Mesenchymal stem cell (in vitro differentiated cells and primary cell): ENCODE measurements at regions not wholly inside any gene's neighbourhood (a gene's known extent, or its start where the extent isn't known, plus 50 kb on each side); places are given as distances from the start of the nearest gene placed in this dataset.
A peak's percentile ranks its signal among the peaks of the same experiment; 100 is the strongest.
"Not testable (repeated sequence)": the region's sequence is repeated elsewhere in the genome, so short reads cannot be mapped to it uniquely, and the experiment has no call there.

Experiments used
- DNase-seq: peaks from one replicate; pipeline ENCODE4 v3.0.0-alpha.2; 2013
- H2AFZ ChIP-seq: one replicate; pipeline ENCODE4 v1.6.1; 2013; ENCODE audit warnings: low read depth, mild to moderate bottlenecking, control low read depth, inconsistent platforms, low read length, moderate library complexity
- H2AK5ac ChIP-seq: 2 replicates; pipeline ENCODE4 v1.6.1; 2013; ENCODE audit warnings: low read length, moderate library complexity, mild to moderate bottlenecking, inconsistent platforms; ENCODE audit not compliant: severe bottlenecking
- H2BK120ac ChIP-seq: one replicate; pipeline ENCODE4 v1.6.1; 2013; ENCODE audit warnings: low read depth, mild to moderate bottlenecking, inconsistent platforms, low read length, moderate library complexity
- H2BK12ac ChIP-seq, 2 experiments: one replicate each; pipeline ENCODE4 v1.6.1; 2013; ENCODE audit warnings: inconsistent platforms in 2 of 2, low read length in 2 of 2, mild to moderate bottlenecking in 2 of 2, moderate library complexity in 2 of 2, control low read depth in 1 of 2
- H2BK15ac ChIP-seq: one replicate; pipeline ENCODE4 v1.6.1; 2013; ENCODE audit warnings: mild to moderate bottlenecking, low read depth, inconsistent platforms; ENCODE audit not compliant: poor library complexity, severe bottlenecking
- H2BK5ac ChIP-seq: 2 replicates; pipeline ENCODE4 v1.6.1; 2013; ENCODE audit warnings: low read depth, mild to moderate bottlenecking, low read length, control low read depth, inconsistent platforms; ENCODE audit not compliant: poor library complexity, severe bottlenecking
- H3K14ac ChIP-seq, 2 experiments: one replicate each; pipeline ENCODE4 v1.6.1; 2013; ENCODE audit warnings: inconsistent platforms in 2 of 2, low read length in 2 of 2, control low read depth in 1 of 2, mild to moderate bottlenecking in 1 of 2, moderate library complexity in 1 of 2
- H3K18ac ChIP-seq, 2 experiments: one replicate each; pipeline ENCODE4 v1.6.1; 2013; ENCODE audit warnings: inconsistent platforms in 2 of 2, low read length in 2 of 2, control low read depth in 1 of 2, low read depth in 1 of 2, mild to moderate bottlenecking in 1 of 2
- H3K23ac ChIP-seq, 2 experiments: one replicate each; pipeline ENCODE4 v1.6.1; 2013; ENCODE audit warnings: inconsistent platforms in 2 of 2, low read length in 2 of 2, mild to moderate bottlenecking in 2 of 2, moderate library complexity in 2 of 2, control low read depth in 1 of 2
- H3K27ac ChIP-seq: 2 replicates; pipeline ENCODE4 v1.5.1; 2013; ENCODE audit warnings: mild to moderate bottlenecking, moderate library complexity, low read length, control low read depth, inconsistent platforms; ENCODE audit not compliant: poor library complexity, severe bottlenecking
- H3K27me3 ChIP-seq, 2 experiments: 2 replicates each; pipeline versions ENCODE4 v1.6.1 to v1.7.0; 2013; ENCODE audit warnings: low read length in 2 of 2, mild to moderate bottlenecking in 2 of 2, moderate library complexity in 2 of 2, control low read depth in 1 of 2, inconsistent platforms in 1 of 2; ENCODE audit not compliant: control insufficient read depth in 1 of 2, insufficient read depth in 1 of 2
- H3K36me3 ChIP-seq, 2 experiments: 2 replicates each; pipeline versions ENCODE4 v1.6.1 to v1.7.0; 2013; ENCODE audit warnings: low read length in 2 of 2, control low read depth in 1 of 2, inconsistent platforms in 1 of 2, low read depth in 1 of 2, mild to moderate bottlenecking in 1 of 2; ENCODE audit not compliant: insufficient read depth in 2 of 2, control insufficient read depth in 1 of 2
- H3K4ac ChIP-seq, 2 experiments: one replicate each; pipeline ENCODE4 v1.6.1; 2013; ENCODE audit warnings: inconsistent platforms in 2 of 2, low read length in 2 of 2, mild to moderate bottlenecking in 2 of 2, moderate library complexity in 2 of 2, control low read depth in 1 of 2, low read depth in 1 of 2
- H3K4me1 ChIP-seq: 2 replicates; pipeline ENCODE4 v1.6.1; 2013; ENCODE audit warnings: low read depth, low read length, control low read depth; ENCODE audit not compliant: control insufficient read depth, insufficient read depth
- H3K4me2 ChIP-seq: 2 replicates; pipeline ENCODE4 v1.6.1; 2013; ENCODE audit warnings: low read length, mild to moderate bottlenecking, inconsistent platforms; ENCODE audit not compliant: poor library complexity, severe bottlenecking
- H3K4me3 ChIP-seq, 2 experiments: 2 replicates each; pipeline versions ENCODE4 v1.5.1 to v1.7.0; 2013; ENCODE audit warnings: low read length in 2 of 2, mild to moderate bottlenecking in 2 of 2, control low read depth in 1 of 2, low read depth in 1 of 2; ENCODE audit not compliant: insufficient read depth in 1 of 2
- H3K79me1 ChIP-seq: replicated peaks from 2 replicates; pipeline ENCODE4 v1.6.1; 2013; ENCODE audit warnings: mild to moderate bottlenecking, control low read depth, low read length, inconsistent platforms; ENCODE audit not compliant: poor library complexity, severe bottlenecking
- H3K9ac ChIP-seq: 2 replicates; pipeline ENCODE4 v1.7.0; 2013; ENCODE audit warnings: mild to moderate bottlenecking, low read length, moderate library complexity
- H3K9me3 ChIP-seq: 2 replicates; pipeline ENCODE4 v1.7.0; 2013; ENCODE audit warnings: mild to moderate bottlenecking, low read length; ENCODE audit not compliant: control insufficient read depth
- H4K8ac ChIP-seq: one replicate; pipeline ENCODE4 v1.6.1; 2013; ENCODE audit warnings: inconsistent platforms, mild to moderate bottlenecking, low read length, moderate library complexity
- H4K91ac ChIP-seq: one replicate; pipeline ENCODE4 v1.6.1; 2013; ENCODE audit warnings: mild to moderate bottlenecking, low read length, inconsistent platforms
- WGBS: methylation state at CpG from one replicate; pipeline ENCODE4 v1.1.7; 2013; ENCODE audit warnings: mixed read lengths; 5-methylcytosine and 5-hydroxymethylcytosine counted together

DNA sequence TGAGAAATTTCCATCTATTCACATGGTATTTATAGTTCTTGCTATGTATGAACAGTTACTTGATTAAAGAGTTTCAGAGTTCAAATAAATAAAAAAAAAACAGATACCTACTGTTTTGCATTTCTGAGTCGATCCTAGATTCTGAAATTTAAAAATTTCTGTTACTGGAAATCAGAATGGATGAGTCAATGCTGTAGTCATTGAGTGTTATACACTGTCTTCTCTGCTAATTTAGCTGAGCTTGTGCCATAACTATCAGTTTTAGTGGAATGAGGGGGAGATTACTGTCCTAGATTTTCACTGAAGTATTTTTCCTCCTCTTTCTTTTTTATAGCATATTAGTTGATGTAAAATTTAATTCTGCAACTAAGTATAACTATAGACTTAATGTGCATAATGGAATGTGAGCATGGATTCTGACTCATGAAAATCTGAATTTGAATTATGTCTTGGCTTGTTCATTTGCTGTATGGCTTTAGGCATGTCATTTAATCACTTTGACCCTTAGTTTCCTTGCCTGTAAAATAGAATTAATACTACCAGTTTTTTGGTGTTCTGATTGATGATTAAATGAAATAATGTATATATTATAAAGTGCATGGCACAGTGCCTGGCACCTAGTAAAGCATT, 581.5 kb upstream of the CHD1 start:
- H2BK120ac ChIP-seq, H3K23ac ChIP-seq, DNase-seq, H3K4ac ChIP-seq, H3K9ac ChIP-seq, H2BK12ac ChIP-seq, H3K14ac ChIP-seq, H2AK5ac ChIP-seq, H4K91ac ChIP-seq, H2BK5ac ChIP-seq, H3K4me3 ChIP-seq, H3K27me3 ChIP-seq, H3K9me3 ChIP-seq, H3K36me3 ChIP-seq, H2BK15ac ChIP-seq, H3K4me1 ChIP-seq, H4K8ac ChIP-seq, H3K27ac ChIP-seq, H3K79me1 ChIP-seq, H3K4me2 ChIP-seq, H2AFZ ChIP-seq, H3K18ac ChIP-seq: not testable (repeated sequence)
- WGBS: 38% methylated on average over 1 of the region's 1 CpG

DNA sequence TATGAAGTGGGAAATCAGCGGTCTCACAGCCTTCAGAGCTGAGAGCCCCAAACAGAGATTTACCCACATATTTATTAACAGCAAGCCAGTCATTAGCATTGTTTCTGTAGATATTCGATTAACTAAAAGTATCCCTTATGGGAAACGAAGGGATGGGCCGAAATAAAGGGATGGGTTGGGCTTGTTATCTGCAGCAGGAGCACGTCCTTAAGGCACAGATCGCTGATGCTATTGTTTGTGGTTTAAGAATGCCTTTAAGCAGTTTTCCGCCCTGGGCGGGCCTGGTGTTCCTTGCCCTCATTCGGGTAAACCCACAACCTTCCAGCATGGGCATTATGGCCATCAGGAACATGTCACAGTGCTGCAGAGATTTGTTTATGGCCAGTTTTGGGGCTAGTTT, 580.3 kb upstream of the CHD1 start:
- not testable (repeated sequence) for H2BK15ac ChIP-seq, H3K14ac ChIP-seq, H3K27me3 ChIP-seq, H2AK5ac ChIP-seq, H3K4ac ChIP-seq, H3K4me3 ChIP-seq, H3K79me1 ChIP-seq, H3K27ac ChIP-seq, H3K36me3 ChIP-seq, H3K4me2 ChIP-seq, H3K9me3 ChIP-seq, H3K23ac ChIP-seq, H2AFZ ChIP-seq, H2BK12ac ChIP-seq, H4K91ac ChIP-seq, H3K4me1 ChIP-seq, H4K8ac ChIP-seq, H2BK5ac ChIP-seq, H2BK120ac ChIP-seq, DNase-seq, H3K9ac ChIP-seq, H3K18ac ChIP-seq
- 72% methylated on average over 8 of the region's 9 CpGs for WGBS

DNA sequence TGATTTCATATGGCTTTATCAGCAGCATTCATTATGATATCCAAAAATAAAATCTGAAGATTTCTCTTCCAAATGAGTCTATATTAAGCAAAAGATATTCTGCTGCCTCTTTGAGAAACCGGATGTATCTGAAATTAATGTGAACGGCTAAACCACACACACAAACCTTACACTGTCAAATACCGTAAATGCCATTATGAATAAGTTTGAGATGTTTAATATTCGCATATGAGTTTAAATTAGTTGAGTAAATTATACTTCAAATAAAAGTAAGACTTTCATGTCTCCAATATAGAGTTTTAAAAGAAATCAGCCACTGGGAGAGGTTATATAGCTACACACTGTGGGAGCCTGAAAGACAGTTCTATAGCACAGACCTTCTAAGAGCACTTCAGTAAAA, 566.6 kb upstream of the CHD1 start:
- not testable (repeated sequence) for H3K4me2 ChIP-seq, H4K8ac ChIP-seq, H2BK120ac ChIP-seq, H3K27me3 ChIP-seq, H3K9me3 ChIP-seq, H2BK15ac ChIP-seq, H3K4me1 ChIP-seq, H3K36me3 ChIP-seq, H3K18ac ChIP-seq, H3K14ac ChIP-seq, H3K4me3 ChIP-seq, H2BK5ac ChIP-seq, H2BK12ac ChIP-seq, H3K27ac ChIP-seq, H2AFZ ChIP-seq, H3K79me1 ChIP-seq, H3K9ac ChIP-seq, H2AK5ac ChIP-seq, H3K4ac ChIP-seq, H4K91ac ChIP-seq, H3K23ac ChIP-seq
- DNase-seq: peak; percentile 0
- WGBS: no CpG with 5 or more reads among the region's 4 CpGs

- not testable (repeated sequence) for H4K91ac ChIP-seq, H3K4me3 ChIP-seq, H2BK5ac ChIP-seq, H3K27ac ChIP-seq, H2AFZ ChIP-seq, H2AK5ac ChIP-seq, H2BK15ac ChIP-seq, H3K79me1 ChIP-seq, H3K18ac ChIP-seq, H3K4me2 ChIP-seq, H4K8ac ChIP-seq, DNase-seq, H3K9ac ChIP-seq, H3K23ac ChIP-seq, H2BK120ac ChIP-seq, H3K27me3 ChIP-seq, H3K36me3 ChIP-seq, H3K14ac ChIP-seq, H3K4ac ChIP-seq, H3K4me1 ChIP-seq, H3K9me3 ChIP-seq, H2BK12ac ChIP-seq
- no CpG with 5 or more reads among the region's 2 CpGs for WGBS
Measured at GRCh38 chr5:99478450-99478849, 549.6 kb upstream of the CHD1 start.
